HG02840 (cell line): ENCODE measurements at regions not wholly inside any gene's neighbourhood (a gene's known extent, or its start where the extent isn't known, plus 50 kb on each side); places are given as distances from the start of the nearest gene placed in this dataset.

Experiments used
- ATAC-seq: cut with Tn5 transposase; IDR thresholded peaks from one replicate; pipeline ENCODE4 v1.9.1; 2021; ENCODE audit warnings: mild to moderate bottlenecking, moderate library complexity, moderate number of reproducible peaks; ENCODE audit not compliant: unreplicated experiment, low FRiP score

- ATAC-seq = no peak
Measured at GRCh38 chr22:49476800-49477400, 350.8 kb downstream of the BRD1 start.

- ATAC-seq = no peak
Measured at GRCh38 chr22:49476176-49476575, 351.5 kb downstream of the BRD1 start.

GRCh38 chr22:49475253-49475652, 352.4 kb downstream of the BRD1 start:
- ATAC-seq = no peak

GRCh38 chr22:49473286-49473685, 354.4 kb downstream of the BRD1 start:
- no peak for ATAC-seq

GRCh38 chr22:49470741-49471503, 356.8 kb downstream of the BRD1 start:
- ATAC-seq = no peak

- ATAC-seq = no peak
Measured at GRCh38 chr22:49469896-49470740, 357.6 kb downstream of the BRD1 start.

- no peak for ATAC-seq
Measured at GRCh38 chr22:49468487-49469198, 359.0 kb downstream of the BRD1 start.

- no peak for ATAC-seq
Measured at GRCh38 chr22:49466878-49467595, 360.6 kb downstream of the BRD1 start.

GRCh38 chr22:49464037-49464436, 363.6 kb downstream of the BRD1 start:
- ATAC-seq = no peak

- no peak for ATAC-seq
Measured at GRCh38 chr22:49462795-49463194, 364.9 kb downstream of the BRD1 start.

GRCh38 chr22:49462291-49462690, 365.4 kb downstream of the BRD1 start:
- no peak for ATAC-seq

- ATAC-seq = no peak
Measured at GRCh38 chr22:49461674-49462073, 366.0 kb downstream of the BRD1 start.

GRCh38 chr22:49460592-49461281, 366.9 kb downstream of the BRD1 start:
- no peak for ATAC-seq

- ATAC-seq = no peak
Measured at GRCh38 chr22:49460091-49460490, 367.6 kb downstream of the BRD1 start.

- ATAC-seq = no peak
Measured at GRCh38 chr22:49458708-49459099, 369.0 kb downstream of the BRD1 start.

GRCh38 chr22:49457946-49458707, 369.5 kb downstream of the BRD1 start:
- ATAC-seq = no peak

- ATAC-seq = no peak
Measured at GRCh38 chr22:49457146-49457545, 370.5 kb downstream of the BRD1 start.

GRCh38 chr22:49455595-49455994, 372.1 kb downstream of the BRD1 start:
- ATAC-seq = no peak

GRCh38 chr22:49454726-49455125, 372.9 kb downstream of the BRD1 start:
- ATAC-seq = no peak
